GM21717 (cell line): ENCODE measurements at regions not wholly inside any gene's neighbourhood (a gene's known extent, or its start where the extent isn't known, plus 50 kb on each side); places are given as distances from the start of the nearest gene placed in this dataset.
"Not testable (repeated sequence)": the region's sequence is repeated elsewhere in the genome, so short reads cannot be mapped to it uniquely, and the experiment has no call there.

Experiments used
- ATAC-seq: cut with Tn5 transposase; IDR thresholded peaks from one replicate; pipeline ENCODE4 v1.9.1; 2021; ENCODE audit warnings: mild to moderate bottlenecking, moderate library complexity; ENCODE audit not compliant: unreplicated experiment

DNA sequence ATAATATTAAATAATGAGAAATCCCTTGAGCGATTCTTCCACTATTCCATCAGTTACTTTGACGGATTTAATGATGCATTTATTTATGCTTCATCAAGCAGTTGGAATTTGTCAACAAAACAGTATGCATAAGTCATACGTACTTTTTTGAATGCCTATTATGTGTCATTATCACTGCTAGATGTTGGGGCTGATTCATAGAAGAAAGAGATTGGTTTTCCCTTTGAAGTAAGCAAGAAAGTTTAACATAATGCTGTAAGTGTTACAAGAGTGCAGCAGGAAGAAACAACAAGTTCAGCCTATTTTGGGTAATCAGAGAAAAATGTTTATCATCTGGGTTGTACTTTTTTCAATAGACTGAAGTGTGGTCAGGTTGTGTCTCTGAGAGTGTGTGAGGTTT is 121.2 kb upstream of the RANBP3L start:
- ATAC-seq: no peak

DNA sequence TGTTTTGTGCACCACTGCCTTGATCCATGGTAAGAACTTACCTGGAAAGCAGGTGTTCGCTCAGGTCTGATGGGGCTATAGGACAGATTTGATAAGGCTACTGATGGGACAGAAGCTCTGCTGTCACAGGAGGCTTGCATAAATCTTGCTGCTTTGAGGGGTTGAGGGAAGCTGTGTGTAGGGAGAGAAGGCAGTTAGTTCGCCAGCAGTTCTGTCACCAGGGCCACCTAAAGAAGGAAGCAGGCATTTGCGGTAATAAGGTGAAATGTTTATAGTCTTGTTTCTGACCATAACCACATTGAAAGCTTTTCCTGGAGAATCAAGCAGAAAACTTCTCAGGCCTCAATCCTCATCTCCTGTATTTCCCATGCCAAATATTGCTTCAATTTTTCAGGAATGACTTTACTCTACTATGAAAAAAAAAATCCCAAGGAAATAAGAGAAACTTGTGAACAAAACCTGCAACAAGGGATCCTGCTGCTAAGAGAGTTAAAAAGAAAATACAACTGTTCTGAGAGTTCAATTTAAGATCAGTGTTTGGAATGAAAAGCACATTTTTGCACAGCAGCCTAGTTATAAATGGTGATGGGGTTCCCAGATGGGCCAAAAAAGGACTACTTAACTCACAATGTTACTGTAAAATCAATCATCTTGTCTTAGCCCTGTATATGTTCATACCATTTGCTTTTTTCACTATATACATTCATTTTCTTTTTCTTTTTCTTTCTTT is 122.0 kb upstream of the RANBP3L start:
- no peak for ATAC-seq

DNA sequence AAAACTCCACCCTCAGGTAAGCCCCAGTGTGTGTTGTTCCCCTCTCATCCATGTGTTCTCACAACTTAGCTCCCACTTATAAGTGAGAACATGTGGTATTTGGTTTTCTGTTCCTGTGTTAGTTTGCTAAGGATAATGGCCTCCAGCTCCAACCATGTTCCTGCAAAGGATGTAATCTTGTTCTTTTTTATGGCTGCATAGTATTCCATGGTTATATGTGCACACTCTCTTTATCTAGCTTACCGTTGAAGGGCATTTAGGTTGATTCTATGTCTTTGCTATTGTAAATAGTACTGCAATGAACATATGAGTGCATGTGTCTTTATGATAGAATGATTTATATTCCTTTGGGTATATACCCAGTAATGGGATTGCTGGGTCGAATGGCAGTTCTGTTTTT is 124.4 kb upstream of the RANBP3L start:
- not testable (repeated sequence) for ATAC-seq

DNA sequence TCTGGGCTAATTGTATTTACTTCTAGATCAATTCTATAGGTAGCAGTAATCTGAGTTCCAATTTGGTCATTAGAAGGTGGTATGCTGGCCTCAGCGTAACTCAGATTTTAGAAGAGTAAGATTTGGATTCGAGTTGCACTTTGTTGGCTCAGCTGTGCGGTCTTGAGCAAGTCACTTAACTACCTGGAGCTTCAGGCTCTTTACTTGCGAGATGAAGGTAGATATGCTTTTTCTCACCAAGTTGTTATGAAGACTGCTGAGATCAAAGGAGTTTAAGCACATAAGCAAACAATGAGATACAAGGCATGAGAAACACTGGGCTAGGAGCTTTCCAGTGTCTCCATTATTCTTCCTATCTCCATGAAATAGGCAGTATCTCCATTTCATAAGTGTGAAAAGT is 133.8 kb upstream of the RANBP3L start:
- ATAC-seq: no peak

DNA sequence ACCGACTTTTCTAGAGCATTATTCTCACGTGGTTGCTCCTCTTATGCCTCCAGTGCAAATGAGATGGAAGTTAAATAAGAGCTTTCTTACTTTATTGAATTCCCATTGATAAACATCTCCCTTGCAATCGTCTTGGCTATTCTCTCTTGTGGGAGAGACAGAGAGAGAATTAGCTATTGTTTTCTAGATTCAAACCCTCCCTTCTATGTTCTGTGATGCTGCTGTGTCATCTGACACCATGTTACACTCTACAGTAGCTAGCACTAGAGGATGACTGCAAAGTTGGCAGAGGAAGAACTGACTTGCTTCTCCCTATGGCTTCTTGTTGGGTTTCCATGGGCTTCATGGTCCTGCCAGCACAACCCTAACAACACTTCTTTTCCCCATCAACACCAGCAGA is 134.6 kb upstream of the RANBP3L start:
- no peak for ATAC-seq

DNA sequence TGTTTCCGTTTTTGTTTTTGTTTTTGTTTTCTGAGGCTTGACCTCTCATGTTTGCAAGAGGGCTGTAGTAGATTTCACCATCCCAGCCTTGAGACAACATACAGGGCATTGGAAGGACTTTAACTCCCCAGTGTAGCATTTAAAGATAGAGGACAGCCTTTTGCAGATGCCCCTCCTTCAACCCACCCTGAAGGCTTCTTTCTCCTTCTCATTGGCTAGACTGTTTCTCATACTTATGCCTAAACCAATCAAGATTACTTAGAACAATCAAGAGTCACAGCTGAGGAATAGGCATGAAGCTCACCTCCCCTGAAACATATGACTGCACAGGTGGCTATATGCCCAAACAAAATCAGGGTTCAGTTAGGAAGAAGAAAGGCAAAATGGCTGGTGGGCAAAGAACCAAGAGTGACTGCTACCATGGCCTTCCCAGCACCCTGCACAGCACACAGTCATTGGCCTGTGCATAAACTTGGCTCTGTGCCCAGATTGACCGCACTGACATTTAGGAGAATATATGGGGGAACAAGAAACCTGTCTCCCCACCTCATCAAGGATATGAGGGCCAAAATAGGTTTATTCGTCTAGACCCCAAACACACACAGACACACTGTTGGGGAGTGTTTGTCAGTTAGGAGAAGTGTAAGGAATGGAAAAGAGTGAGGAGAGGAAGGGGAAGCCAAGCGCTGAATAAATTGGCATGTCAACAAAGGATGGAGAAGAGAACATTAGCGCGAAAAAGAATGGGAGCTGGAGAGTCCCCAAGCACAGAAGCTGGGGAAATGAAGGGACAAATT is 137.3 kb upstream of the RANBP3L start:
- ATAC-seq: no peak

DNA sequence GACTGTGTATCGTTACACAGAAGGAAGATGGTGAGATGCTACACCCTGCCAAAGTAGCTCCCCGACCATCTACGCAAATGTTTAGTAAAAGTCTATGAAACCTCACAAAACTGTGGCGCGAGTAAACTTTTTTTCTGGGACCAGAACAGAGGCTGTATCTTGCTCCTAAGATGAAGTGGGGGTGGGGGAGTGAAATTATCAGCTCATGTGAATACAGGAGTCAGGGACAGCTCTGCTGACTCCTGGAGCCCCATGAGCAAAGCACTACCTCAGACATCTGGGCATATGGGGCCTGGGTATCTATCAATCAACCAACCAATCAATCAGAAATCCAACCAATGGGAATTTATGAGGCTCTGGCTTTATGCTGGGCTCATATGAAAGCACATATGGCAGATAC is 138.6 kb upstream of the RANBP3L start:
- no peak for ATAC-seq

DNA sequence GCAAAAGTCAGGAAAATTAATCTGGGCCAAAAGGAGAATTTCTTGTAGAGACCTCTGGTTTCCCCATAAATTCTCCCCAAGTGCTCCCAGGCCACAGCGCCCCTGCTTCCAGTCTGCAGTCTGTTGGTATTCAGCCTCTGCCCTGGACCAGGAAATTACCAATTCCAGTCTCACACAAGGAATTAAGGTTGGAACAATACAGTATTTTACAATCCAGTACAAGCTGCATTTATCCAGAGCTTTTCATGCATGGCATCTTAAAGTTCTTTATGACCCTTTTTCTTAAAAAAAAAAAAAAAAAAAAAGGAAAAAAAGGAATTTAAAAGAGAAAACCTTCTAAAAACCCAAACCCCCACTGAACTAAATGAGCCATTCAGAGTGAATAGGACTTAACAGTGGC is 139.6 kb upstream of the RANBP3L start:
- no peak for ATAC-seq

DNA sequence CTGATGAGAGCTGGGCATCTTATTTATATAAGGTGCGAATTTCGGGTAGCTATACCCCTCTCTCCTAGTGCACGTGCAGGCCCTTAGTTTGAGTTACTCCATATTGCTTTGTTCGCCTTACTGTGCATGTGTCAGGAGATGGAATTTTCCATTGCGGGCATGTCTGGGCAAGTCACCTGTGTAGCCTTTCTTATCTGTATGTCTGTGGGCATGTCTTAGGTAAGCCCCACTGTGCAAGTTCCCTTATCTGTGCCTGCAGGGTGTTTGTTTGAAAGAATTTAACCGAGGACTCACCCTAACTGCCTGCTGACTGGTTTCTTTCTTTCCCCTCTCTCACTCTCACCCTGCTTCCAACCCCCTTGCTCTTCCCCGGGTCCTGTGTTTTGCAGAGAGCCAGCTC is 140.7 kb upstream of the RANBP3L start:
- no peak for ATAC-seq

DNA sequence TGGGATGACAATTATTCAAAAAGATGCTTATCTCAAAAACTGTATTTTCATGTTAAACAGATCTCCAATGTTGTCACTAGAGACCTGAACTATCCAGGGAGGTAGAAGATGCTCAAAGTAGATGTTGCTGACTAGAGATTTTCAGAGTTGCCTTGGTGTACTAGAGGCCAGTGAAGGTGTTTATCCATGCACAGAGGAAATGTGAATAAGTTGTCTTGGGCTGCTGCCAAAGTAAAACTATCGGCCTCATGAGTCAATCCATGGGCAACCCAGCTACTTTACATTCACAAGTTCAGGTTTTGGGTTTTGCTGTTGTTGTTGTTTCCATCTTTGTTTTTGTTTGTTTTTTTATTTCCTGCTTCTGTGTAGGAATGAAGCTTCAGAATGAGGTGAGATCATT is 141.1 kb upstream of the RANBP3L start:
- ATAC-seq: no peak

DNA sequence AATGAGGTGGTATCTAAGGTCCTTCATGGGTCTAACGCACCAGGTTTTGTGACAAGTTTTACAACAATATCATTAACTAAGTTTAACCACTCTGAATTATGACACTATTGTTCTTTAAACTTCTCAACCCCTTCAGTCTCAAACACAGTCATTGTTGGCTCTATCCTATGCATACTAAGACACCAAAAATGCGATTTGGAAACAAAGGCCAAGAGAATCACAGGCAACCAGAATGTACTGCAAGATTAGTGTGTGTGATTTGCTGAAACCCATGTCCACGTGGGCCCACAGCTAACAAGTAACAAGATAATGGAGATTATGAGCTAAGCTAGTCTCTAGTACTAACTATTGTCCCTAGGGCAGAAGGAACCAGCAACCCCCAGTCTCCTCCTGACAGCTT is 142.2 kb upstream of the RANBP3L start:
- ATAC-seq: no peak

DNA sequence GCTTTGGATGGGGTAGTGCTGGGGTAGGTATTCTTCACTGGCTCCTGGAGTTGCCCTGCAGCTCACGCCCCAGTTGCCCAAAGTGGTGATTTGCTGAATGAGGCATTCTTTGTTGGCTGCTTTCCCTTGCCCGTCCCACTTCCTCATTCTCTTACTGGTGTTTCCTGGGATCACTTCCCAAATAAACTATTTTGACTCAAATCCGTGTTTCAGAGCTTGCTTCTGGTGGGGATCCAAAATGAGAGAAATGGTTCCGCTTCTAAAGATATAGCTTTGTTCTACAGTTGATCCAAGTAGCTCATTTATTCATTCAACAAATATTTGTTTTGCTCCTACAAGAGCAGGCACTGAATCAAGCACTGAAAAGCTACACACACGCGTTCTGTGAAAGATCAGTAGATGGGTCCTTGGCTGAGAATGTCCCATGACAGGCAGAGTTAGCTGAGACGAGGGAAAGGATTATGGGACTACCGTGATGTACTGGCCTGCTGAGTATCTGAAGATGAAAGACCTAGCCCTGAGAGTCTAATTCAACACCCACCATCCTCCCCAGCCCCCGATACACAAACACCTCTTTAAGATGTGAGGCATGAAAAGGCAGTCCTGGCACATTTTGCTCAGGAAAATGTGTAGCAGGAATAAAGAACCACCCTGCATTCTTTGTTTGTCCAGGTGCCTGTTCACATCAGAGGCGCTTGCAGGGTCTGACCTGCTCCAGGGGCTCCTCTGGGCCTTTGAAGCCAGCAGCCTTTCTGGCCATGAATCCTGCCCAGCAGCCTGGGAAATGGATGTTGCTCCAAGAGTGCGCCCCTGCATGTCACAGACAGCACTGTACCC is 143.1 kb upstream of the RANBP3L start:
- ATAC-seq: no peak

DNA sequence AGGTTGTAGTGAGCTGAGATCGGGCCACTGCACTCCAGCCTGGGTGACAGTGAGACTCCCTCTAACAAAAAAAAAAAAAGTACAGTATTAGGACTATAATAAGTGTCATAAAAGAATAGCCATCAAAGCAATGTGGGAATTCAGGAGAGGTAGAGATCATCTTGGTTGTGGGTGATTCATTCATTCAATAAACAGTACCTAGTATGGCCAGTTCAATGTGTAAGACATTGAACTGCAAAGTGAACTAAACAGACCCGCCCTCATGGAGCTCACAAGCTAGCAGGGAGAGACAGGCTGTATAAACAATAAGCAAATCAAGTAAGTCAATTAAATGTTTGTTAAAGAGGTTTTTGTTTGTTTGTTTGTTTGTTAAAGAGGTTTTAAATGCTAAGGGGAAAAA is 146.1 kb upstream of the RANBP3L start:
- ATAC-seq: no peak

DNA sequence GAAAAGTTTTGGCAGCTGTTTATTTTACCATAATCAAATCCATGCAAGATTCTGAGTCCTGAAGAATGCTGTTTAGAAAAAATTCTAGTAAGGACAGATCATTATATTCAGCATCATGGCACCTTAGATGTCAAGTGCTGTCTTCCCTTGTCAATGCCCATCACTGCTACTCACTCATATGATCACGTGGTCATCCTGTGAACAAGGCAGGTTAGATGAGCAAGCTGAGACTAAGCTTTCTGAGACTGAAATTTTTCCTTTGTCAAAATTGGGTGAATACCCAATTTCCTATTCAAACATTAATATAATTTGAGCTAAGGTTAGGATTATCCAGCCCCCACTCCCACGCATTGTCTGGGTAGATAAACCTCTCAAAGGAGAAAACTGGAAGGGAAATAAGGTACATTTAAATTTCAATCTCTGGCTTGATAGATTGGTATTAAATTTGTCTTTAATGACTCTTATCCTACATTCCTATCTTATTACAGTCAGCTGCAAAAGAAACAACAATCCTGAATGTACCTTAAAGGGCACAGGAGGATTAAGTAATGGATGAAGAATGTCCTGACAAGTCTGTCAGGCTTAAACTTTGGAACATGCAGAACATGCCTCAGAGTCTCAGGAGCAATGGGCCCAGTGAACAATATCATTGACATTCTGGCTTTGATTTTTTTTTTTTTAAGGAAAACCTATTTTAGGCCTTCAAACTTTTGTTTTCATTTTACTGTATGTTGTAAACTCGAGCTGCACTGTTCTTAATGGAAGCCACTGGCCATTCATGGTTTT is 148.7 kb upstream of the RANBP3L start:
- ATAC-seq: no peak

DNA sequence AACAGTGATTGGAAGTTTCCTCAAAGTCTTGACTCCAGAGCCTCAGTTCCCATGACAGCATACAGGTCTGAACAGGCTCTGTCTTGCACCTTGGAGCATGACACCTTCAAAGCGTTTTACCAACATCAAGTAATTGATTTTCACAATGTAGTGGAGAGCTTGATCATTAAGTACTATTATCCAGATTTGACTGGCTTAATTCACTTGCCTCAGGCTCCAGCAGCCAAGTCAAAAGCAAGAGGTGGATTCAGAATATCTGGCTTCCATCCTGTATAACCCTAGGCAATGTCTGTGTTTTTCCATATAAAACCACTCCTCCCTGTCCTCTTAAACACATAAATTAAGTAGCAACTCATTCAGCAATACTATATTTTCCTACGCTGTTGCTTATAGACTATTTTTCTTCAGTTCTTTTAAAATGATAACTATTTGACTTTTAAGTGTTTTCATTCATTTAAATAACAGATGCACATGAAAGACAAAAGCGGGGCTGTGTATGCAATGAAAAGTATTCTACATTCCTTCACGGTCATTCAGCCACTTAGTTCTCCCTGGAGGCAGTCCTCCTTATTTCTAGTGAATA is 150.8 kb upstream of the RANBP3L start:
- ATAC-seq: no peak

DNA sequence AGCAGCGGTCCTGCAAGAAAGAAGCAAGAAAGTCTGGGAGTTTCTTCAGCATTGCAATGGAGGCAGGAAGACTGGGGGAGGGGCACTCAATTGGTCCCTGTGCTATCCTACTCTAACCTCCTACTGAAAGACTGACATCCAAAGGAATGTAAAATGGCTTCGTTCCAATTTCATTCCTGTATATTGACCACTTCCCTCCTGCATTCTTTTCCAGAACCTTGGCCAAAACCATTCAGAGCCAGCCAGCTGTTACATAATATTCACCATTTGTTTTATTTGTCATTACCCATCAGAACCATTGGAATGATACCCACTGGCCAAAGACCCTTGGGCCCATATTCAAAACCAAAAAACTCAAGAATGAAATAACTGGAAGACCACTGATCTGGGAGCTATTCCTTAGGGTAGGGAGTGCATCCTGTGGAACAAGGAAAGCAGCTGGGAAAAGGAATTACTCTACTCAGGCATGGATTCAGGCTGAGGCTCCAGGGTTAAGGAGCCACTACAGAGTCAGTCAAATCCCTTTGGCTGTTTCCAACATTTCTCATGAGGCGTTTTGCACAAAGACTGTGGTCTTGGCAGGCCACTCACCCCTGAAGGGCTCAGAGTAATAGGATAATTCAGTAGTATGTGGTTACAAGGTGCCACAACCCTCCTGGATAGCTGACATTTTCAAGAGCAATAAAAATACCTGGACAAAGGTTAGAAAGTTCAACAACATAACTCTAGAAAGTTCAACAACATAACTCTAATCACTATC is 148.7 kb upstream of the SLC1A3 start:
- no peak for ATAC-seq

DNA sequence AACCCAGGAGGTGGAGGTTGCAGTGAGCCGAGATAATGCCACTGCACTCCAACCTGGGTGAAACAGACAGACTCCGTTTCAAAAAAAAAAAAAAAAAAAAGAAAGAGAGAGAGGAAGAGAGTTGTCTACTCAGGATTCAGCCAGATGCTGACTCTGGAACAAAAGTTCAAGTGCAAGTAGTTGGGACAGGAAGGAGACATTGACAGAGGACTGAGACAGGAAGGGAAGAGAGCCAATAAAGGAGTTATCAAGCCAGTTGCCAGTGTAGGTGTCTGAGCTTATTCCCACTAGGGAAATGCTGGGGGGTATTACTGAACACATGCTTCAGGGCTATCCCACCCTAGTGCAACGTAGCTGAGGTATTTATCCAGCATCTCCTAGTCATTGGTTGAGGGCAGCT is 147.7 kb upstream of the SLC1A3 start:
- ATAC-seq: no peak

DNA sequence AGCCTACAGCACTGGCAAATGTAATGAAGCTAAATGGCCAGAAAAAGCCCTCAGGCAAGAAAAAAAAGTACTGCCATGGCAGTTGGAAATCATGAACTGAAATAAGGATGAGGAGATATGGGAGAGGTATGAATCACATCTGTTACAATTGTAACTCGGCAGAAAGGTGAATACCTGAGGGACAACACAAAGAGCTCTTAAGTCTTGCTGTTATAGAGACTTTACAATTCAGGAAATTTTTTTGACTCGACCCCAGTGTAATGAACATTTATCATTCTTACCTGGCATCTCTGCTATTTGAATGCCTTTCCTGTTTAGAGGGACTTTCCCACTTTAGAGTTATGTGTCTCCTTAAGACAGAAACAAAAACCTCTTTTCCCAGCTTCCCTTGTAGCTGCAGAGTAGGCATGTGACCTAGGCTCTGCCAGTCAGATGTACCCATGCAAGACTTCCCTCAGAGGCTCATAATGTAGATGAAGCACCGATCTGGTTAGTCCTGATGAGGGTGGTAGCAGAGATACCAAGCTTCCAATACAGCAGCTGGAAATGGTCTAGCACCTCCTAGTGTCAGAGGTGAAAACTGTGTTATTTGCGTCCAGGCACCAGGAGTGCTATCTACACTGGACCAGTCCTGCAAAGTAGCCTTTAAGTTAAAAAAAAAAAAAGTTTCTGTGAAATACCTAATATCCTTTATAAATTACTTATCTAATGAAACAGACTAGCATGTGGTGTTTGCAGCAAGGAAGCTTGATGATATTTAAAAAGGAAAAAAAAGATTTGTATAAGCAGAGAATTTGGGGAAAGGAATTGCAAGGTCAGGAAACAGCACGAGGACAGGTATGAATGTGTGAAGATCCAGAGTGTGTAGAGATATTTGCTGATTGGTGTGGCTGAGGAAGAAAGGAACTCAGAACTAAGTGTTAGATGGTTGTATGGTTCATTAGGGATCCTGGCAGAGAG is 146.9 kb upstream of the SLC1A3 start:
- ATAC-seq: no peak
